GM06990 (cell line): ENCODE measurements at regions not wholly inside any gene's neighbourhood (a gene's known extent, or its start where the extent isn't known, plus 50 kb on each side); places are given as distances from the start of the nearest gene placed in this dataset.

Experiments
- DNase-seq: peaks from one replicate; pipeline ENCODE4 v3.0.0-alpha.2; 2011; ENCODE audit not compliant: insufficient read length; ENCODE audit errors: extremely low read depth
- H3K27me3 ChIP-seq: replicated peaks from 2 replicates; pipeline ENCODE4 v1.6.0; 2011; ENCODE audit warnings: low read length; ENCODE audit not compliant: control insufficient read depth, insufficient read depth
- H3K36me3 ChIP-seq: 2 replicates; pipeline ENCODE4 v1.5.1; 2011; ENCODE audit warnings: low read length; ENCODE audit not compliant: control insufficient read depth, insufficient read depth
- H3K4me3 ChIP-seq: replicated peaks from 2 replicates; pipeline ENCODE4 v1.5.1; 2011; ENCODE audit warnings: low read depth, mild to moderate bottlenecking, control low read depth, low read length
- CTCF ChIP-seq: IDR thresholded peaks from 2 replicates; pipeline ENCODE4 v1.5.1; 2011; ENCODE audit warnings: low read length, control low read depth, mild to moderate bottlenecking, inconsistent platforms; ENCODE audit not compliant: insufficient read depth, poor library complexity, severe bottlenecking

- Histone ChIP-seq H3K4me3 (no peak overlapping the region), H3K36me3 (no peaks in the 10 kb centered on the region), H3K27me3 (no peaks in the 10 kb centered on the region)
- DNase-seq, result no peak
- TF ChIP-seq CTCF, result no peak
Observed at GRCh38 chr16:63287401-63287800, 1251.2 kb upstream of the CDH8 start.

- Histone ChIP-seq H3K36me3 (no peaks in the 10 kb centered on the region), H3K4me3 (no peak overlapping the region), H3K27me3 (no peaks in the 10 kb centered on the region)
- no peak for TF ChIP-seq CTCF
- DNase-seq, result no peak
Observed at GRCh38 chr16:63283721-63284120, 1247.5 kb upstream of the CDH8 start.

GRCh38 chr16:63244631-63245030 is 1208.4 kb upstream of the CDH8 start:
- H3K36me3 ChIP-seq, result no peaks in the 10 kb centered on the region
- no peak overlapping the region for H3K4me3 ChIP-seq
- no peak for DNase-seq
- no peaks in the 10 kb centered on the region for H3K27me3 ChIP-seq
- TF ChIP-seq CTCF, result no peak

GRCh38 chr16:63241497-63242028 is 1205.3 kb upstream of the CDH8 start:
- DNase-seq, result no peak
- no peaks in the 10 kb centered on the region for H3K36me3 ChIP-seq
- TF ChIP-seq CTCF, result no peak
- no peak overlapping the region for H3K4me3 ChIP-seq
- no peaks in the 10 kb centered on the region for H3K27me3 ChIP-seq

GRCh38 chr16:63239065-63239570 is 1202.9 kb upstream of the CDH8 start:
- TF ChIP-seq CTCF, result no peak
- Histone ChIP-seq H3K27me3 (no peaks in the 10 kb centered on the region), H3K36me3 (no peaks in the 10 kb centered on the region), H3K4me3 (no peak overlapping the region)
- DNase-seq, result no peak

GRCh38 chr16:63230421-63231040 is 1194.3 kb upstream of the CDH8 start:
- H3K36me3 ChIP-seq, result no peaks in the 10 kb centered on the region
- no peak for DNase-seq
- H3K4me3 ChIP-seq, result no peak overlapping the region
- TF ChIP-seq CTCF, result no peak
- no peaks in the 10 kb centered on the region for H3K27me3 ChIP-seq
